Nephron progenitor cell (in vitro differentiated cells): ENCODE measurements at regions not wholly inside any gene's neighbourhood (a gene's known extent, or its start where the extent isn't known, plus 50 kb on each side); places are given as distances from the start of the nearest gene placed in this dataset.
A peak's percentile ranks its signal among the peaks of the same experiment; 100 is the strongest.

ENCODE experiments used
- DNase-seq: peaks from one replicate; pipeline ENCODE4 v3.0.0; 2021
- H3K27ac Mint-ChIP-seq: 2 replicates; pipeline ENCODE4 v1.8.0; 2021; ENCODE audit warnings: mild to moderate bottlenecking, moderate library complexity, mixed read lengths
- H3K27me3 Mint-ChIP-seq: 2 replicates; pipeline ENCODE4 v1.8.0; 2021; ENCODE audit warnings: mild to moderate bottlenecking, low read depth, mixed read lengths; ENCODE audit not compliant: poor library complexity
- H3K36me3 Mint-ChIP-seq: 2 replicates; pipeline ENCODE4 v1.8.0; 2021; ENCODE audit warnings: low read depth, mixed read lengths
- H3K4me1 Mint-ChIP-seq: 2 replicates; pipeline ENCODE4 v1.8.0; 2021; ENCODE audit warnings: mixed read lengths
- H3K4me3 Mint-ChIP-seq: 2 replicates; pipeline ENCODE4 v1.8.0; 2021; ENCODE audit warnings: mild to moderate bottlenecking, moderate library complexity, mixed read lengths
- H3K9me3 Mint-ChIP-seq: 2 replicates; pipeline ENCODE4 v1.8.0; 2021; ENCODE audit warnings: mild to moderate bottlenecking, moderate library complexity, mixed read lengths
- CTCF ChIP-seq: fragments of 200-600 bp; sonication (generic); IDR thresholded peaks from 2 replicates; pipeline ENCODE4 v1.5.0; 2021; ENCODE audit warnings: antibody characterized with exemption

- H3K27ac Mint-ChIP-seq: no peak overlapping the region
- no peak for TF ChIP-seq CTCF
- H3K4me1 Mint-ChIP-seq: peaks cover 3% of the 10 kb centered on the region
- H3K27me3 Mint-ChIP-seq: peaks cover 74% of the 10 kb centered on the region
- H3K9me3 Mint-ChIP-seq: no peaks in the 10 kb centered on the region
- no peak overlapping the region for H3K4me3 Mint-ChIP-seq
- DNase-seq: no peak
- H3K36me3 Mint-ChIP-seq: no peaks in the 10 kb centered on the region
These were observed 66.2 kb downstream of the IGLL5 start for GRCh38 chr22:22953791-22954190.

- Mint-ChIP-seq H3K9me3 (no peaks in the 10 kb centered on the region), H3K4me1 (peaks cover 3% of the 10 kb centered on the region), H3K4me3 (no peak overlapping the region), H3K36me3 (no peaks in the 10 kb centered on the region), H3K27me3 (peaks cover 81% of the 10 kb centered on the region), H3K27ac (no peak overlapping the region)
- DNase-seq: peak; percentile 56
- peak; percentile 46 for TF ChIP-seq CTCF
These were observed 67.0 kb downstream of the IGLL5 start for GRCh38 chr22:22954656-22955055.

GRCh38 chr22:22955276-22955798 is 67.7 kb downstream of the IGLL5 start:
- no peak for TF ChIP-seq CTCF
- no peak overlapping the region for H3K4me3 Mint-ChIP-seq
- H3K27me3 Mint-ChIP-seq: peaks cover 74% of the 10 kb centered on the region
- H3K36me3 Mint-ChIP-seq: no peaks in the 10 kb centered on the region
- H3K27ac Mint-ChIP-seq: no peak overlapping the region
- DNase-seq: no peak
- H3K9me3 Mint-ChIP-seq: no peaks in the 10 kb centered on the region
- H3K4me1 Mint-ChIP-seq: peaks cover 3% of the 10 kb centered on the region

- Mint-ChIP-seq H3K27ac (no peak overlapping the region), H3K27me3 (peaks cover 71% of the 10 kb centered on the region), H3K36me3 (no peaks in the 10 kb centered on the region), H3K4me3 (no peak overlapping the region), H3K4me1 (peaks cover 3% of the 10 kb centered on the region), H3K9me3 (peaks cover 5% of the 10 kb centered on the region)
- TF ChIP-seq CTCF: peak; percentile 81
- DNase-seq: peak; percentile 73
These were observed 68.4 kb downstream of the IGLL5 start for GRCh38 chr22:22955866-22956535.

GRCh38 chr22:22957090-22957489 is 69.5 kb downstream of the IGLL5 start:
- no peaks in the 10 kb centered on the region for H3K36me3 Mint-ChIP-seq
- peaks cover 61% of the 10 kb centered on the region for H3K27me3 Mint-ChIP-seq
- H3K9me3 Mint-ChIP-seq: peaks cover 16% of the 10 kb centered on the region
- DNase-seq: no peak
- H3K4me1 Mint-ChIP-seq: peaks cover 3% of the 10 kb centered on the region
- H3K27ac Mint-ChIP-seq: no peak overlapping the region
- no peak for TF ChIP-seq CTCF
- no peak overlapping the region for H3K4me3 Mint-ChIP-seq

- Mint-ChIP-seq H3K4me3 (no peak overlapping the region), H3K4me1 (peaks cover 3% of the 10 kb centered on the region), H3K36me3 (no peaks in the 10 kb centered on the region), H3K27me3 (peaks cover 52% of the 10 kb centered on the region), H3K9me3 (peaks cover 24% of the 10 kb centered on the region), H3K27ac (no peak overlapping the region)
- no peak for DNase-seq
- TF ChIP-seq CTCF: no peak
These were observed 71.0 kb downstream of the IGLL5 start for GRCh38 chr22:22958621-22959020.
